Type B pancreatic cell (in vitro differentiated cells): ENCODE measurements at regions not wholly inside any gene's neighbourhood (a gene's known extent, or its start where the extent isn't known, plus 50 kb on each side); places are given as distances from the start of the nearest gene placed in this dataset.

Experiments
- DNase-seq: peaks from one replicate; pipeline ENCODE4 v3.0.0; 2021; ENCODE audit warnings: mixed read lengths; ENCODE audit not compliant: unreplicated experiment; ENCODE audit errors: extremely low spot score
- H3K27ac Mint-ChIP-seq: 2 replicates; pipeline ENCODE4 v1.8.0; 2021; ENCODE audit warnings: mild to moderate bottlenecking, mixed read lengths
- H3K27me3 Mint-ChIP-seq: 2 replicates; pipeline ENCODE4 v1.8.0; 2021; ENCODE audit warnings: mixed read lengths
- H3K36me3 Mint-ChIP-seq: 2 replicates; pipeline ENCODE4 v1.8.0; 2021; ENCODE audit warnings: mixed read lengths
- H3K4me1 Mint-ChIP-seq: one replicate; pipeline ENCODE4 v1.8.0; 2021; ENCODE audit warnings: mixed read lengths; ENCODE audit not compliant: unreplicated experiment
- H3K4me3 Mint-ChIP-seq: 2 replicates; pipeline ENCODE4 v1.8.0; 2021; ENCODE audit warnings: mild to moderate bottlenecking, mixed read lengths
- H3K9me3 Mint-ChIP-seq: 2 replicates; pipeline ENCODE4 v1.8.0; 2021; ENCODE audit warnings: mixed read lengths
- CTCF ChIP-seq: fragments of 200-600 bp; sonication (generic); conservative IDR thresholded peaks from 2 replicates; pipeline ENCODE4 v1.5.0; 2021; ENCODE audit warnings: antibody characterized with exemption, mild to moderate bottlenecking

DNA sequence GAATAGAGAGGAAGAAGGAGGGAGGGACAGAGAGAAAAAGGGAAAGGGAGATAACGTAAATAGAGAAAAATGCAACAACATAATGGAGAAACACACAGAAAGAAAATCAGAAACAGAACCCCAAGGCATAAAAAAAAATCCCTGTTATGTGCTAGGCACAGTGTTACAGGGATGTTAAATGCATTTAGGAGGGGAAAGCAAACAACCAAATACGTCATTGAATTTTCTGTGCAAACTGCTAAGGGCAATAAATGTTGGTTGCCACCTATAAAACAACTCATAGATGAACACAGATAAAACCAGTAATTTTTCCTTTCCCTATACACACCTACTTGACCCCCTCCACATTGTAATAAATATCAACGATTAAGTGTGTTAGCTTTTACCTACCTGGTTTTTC is 51.3 kb upstream of the ASTN2 start:
- DNase-seq = no peak
- Mint-ChIP-seq H3K36me3 (no peaks in the 10 kb centered on the region), H3K9me3 (no peaks in the 10 kb centered on the region), H3K27ac (no peak overlapping the region), H3K27me3 (peaks cover 33% of the 10 kb centered on the region), H3K4me1 (no peaks in the 10 kb centered on the region), H3K4me3 (no peak overlapping the region)
- no peak for TF ChIP-seq CTCF

GRCh38 chr9:117465706-117466105 is 50.8 kb upstream of the ASTN2 start:
- Mint-ChIP-seq H3K4me1 (no peaks in the 10 kb centered on the region), H3K4me3 (no peak overlapping the region), H3K9me3 (no peaks in the 10 kb centered on the region), H3K27ac (no peak overlapping the region), H3K36me3 (no peaks in the 10 kb centered on the region), H3K27me3 (peaks cover 33% of the 10 kb centered on the region)
- no peak for DNase-seq
- no peak for TF ChIP-seq CTCF

DNA sequence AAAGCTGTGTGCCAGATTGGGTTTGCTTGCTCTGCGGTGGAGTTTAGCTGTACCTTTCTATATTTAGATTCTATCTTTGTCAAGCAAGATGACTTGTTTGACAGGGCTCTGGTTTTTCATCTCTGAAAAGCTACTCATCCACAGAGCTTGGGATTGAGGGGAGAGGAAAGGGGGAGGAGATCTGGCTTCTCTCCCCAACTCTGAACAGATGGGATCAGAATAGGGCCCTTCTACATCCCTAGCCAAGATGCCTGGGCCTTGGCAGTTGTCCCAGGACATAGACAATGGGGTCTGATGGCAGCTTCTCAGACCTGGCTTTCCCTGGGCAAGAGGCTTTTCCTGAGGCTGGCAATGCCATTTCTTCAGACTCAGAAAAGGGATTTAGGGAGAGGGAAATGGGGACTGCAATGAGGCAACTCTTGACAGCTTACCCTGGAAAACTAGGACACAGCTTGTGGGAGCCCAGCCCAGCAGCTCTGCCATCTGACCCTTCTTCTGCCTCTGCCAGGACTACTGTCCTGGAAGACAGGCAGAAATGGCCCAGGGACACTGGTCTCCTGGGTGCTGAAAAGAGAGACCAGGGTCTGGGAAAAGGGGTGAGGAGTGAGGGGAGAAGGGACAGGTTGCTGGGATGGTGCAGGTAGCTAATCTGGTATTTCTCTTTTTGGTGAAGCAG is 50.2 kb upstream of the ASTN2 start:
- Mint-ChIP-seq H3K4me3 (no peak overlapping the region), H3K36me3 (no peaks in the 10 kb centered on the region), H3K27ac (no peak overlapping the region), H3K4me1 (no peaks in the 10 kb centered on the region), H3K27me3 (peaks cover 33% of the 10 kb centered on the region), H3K9me3 (no peaks in the 10 kb centered on the region)
- no peak for DNase-seq
- TF ChIP-seq CTCF = no peak
